H9 (cell line): ENCODE measurements at regions not wholly inside any gene's neighbourhood (a gene's known extent, or its start where the extent isn't known, plus 50 kb on each side); places are given as distances from the start of the nearest gene placed in this dataset.

Experiments used
- DNase-seq: peaks from one replicate; pipeline ENCODE4 v3.0.0-alpha.2; 2017
- H2AFZ ChIP-seq: one replicate; pipeline ENCODE4 v1.6.1; 2013; ENCODE audit warnings: mild to moderate bottlenecking, low read length, control low read depth, moderate library complexity
- H2AK5ac ChIP-seq: 2 replicates; pipeline ENCODE4 v1.6.1; 2013; ENCODE audit warnings: low read length, control low read depth, mixed read lengths; ENCODE audit not compliant: insufficient read length
- H2BK120ac ChIP-seq: one replicate; pipeline ENCODE4 v1.6.1; 2013; ENCODE audit warnings: low read depth, mild to moderate bottlenecking, low read length, control low read depth, inconsistent platforms; ENCODE audit not compliant: poor library complexity, severe bottlenecking
- H2BK12ac ChIP-seq: 2 replicates; pipeline ENCODE4 v1.6.1; 2013; ENCODE audit warnings: low read length, control low read depth, mixed read lengths, low read depth; ENCODE audit not compliant: insufficient read length
- H2BK15ac ChIP-seq: 2 replicates; pipeline ENCODE4 v1.6.1; 2013; ENCODE audit warnings: low read depth, low read length, control low read depth
- H2BK20ac ChIP-seq: one replicate; pipeline ENCODE4 v1.6.1; 2013; ENCODE audit warnings: low read depth, mild to moderate bottlenecking, low read length, control low read depth, inconsistent platforms; ENCODE audit not compliant: poor library complexity, severe bottlenecking
- H2BK5ac ChIP-seq: 2 replicates; pipeline ENCODE4 v1.6.1; 2013; ENCODE audit warnings: low read length, control low read depth, mixed read lengths; ENCODE audit not compliant: insufficient read length
- H3K14ac ChIP-seq: 2 replicates; pipeline ENCODE4 v1.6.1; 2013; ENCODE audit warnings: low read length, control low read depth; ENCODE audit not compliant: insufficient read depth
- H3K18ac ChIP-seq: 2 replicates; pipeline ENCODE4 v1.6.1; 2013; ENCODE audit warnings: low read depth, mild to moderate bottlenecking, mixed read lengths, low read length, control low read depth; ENCODE audit not compliant: insufficient read length
- H3K23ac ChIP-seq: 2 replicates; pipeline ENCODE4 v1.6.1; 2013; ENCODE audit warnings: low read length, control low read depth, mixed read lengths, low read depth; ENCODE audit not compliant: insufficient read length
- H3K23me2 ChIP-seq: 2 replicates; pipeline ENCODE4 v1.6.1; 2013; ENCODE audit warnings: low read depth, mild to moderate bottlenecking, mixed read lengths, low read length, control low read depth; ENCODE audit not compliant: insufficient read length, poor library complexity, severe bottlenecking
- H3K27ac ChIP-seq: 2 replicates; pipeline ENCODE4 v1.5.1; 2013; ENCODE audit warnings: low read length, control low read depth, mixed read lengths, low read depth; ENCODE audit not compliant: insufficient read length
- H3K27me3 ChIP-seq: 2 replicates; pipeline ENCODE4 v1.6.1; 2013; ENCODE audit warnings: low read length, control low read depth, inconsistent platforms; ENCODE audit not compliant: insufficient read depth
- H3K4ac ChIP-seq: 2 replicates; pipeline ENCODE4 v1.6.1; 2013; ENCODE audit warnings: low read depth, mild to moderate bottlenecking, control low read depth, inconsistent platforms, low read length, moderate library complexity
- H3K4me1 ChIP-seq: 2 replicates; pipeline ENCODE4 v1.6.1; 2013; ENCODE audit warnings: low read length, control low read depth, inconsistent platforms; ENCODE audit not compliant: insufficient read depth
- H3K4me2 ChIP-seq: 2 replicates; pipeline ENCODE4 v1.6.1; 2013; ENCODE audit warnings: low read length, control low read depth, mixed read lengths; ENCODE audit not compliant: insufficient read length, insufficient read depth
- H3K56ac ChIP-seq: 2 replicates; pipeline ENCODE4 v1.6.1; 2013; ENCODE audit warnings: low read depth, mild to moderate bottlenecking, mixed read lengths, low read length, control low read depth; ENCODE audit not compliant: insufficient read length
- H3K79me1 ChIP-seq: 2 replicates; pipeline ENCODE4 v1.6.1; 2013; ENCODE audit warnings: low read depth, mild to moderate bottlenecking, moderate library complexity, low read length, control low read depth, inconsistent platforms; ENCODE audit not compliant: insufficient read depth, poor library complexity, severe bottlenecking
- H3K79me2 ChIP-seq: 2 replicates; pipeline ENCODE4 v1.6.1; 2013; ENCODE audit warnings: low read length, control low read depth, inconsistent platforms; ENCODE audit not compliant: insufficient read depth
- H3K9ac ChIP-seq: 2 replicates; pipeline ENCODE4 v1.6.1; 2013; ENCODE audit warnings: low read length, control low read depth, mixed read lengths; ENCODE audit not compliant: insufficient read length; ENCODE audit errors: extremely low read depth
- H3K9me3 ChIP-seq: one replicate; pipeline ENCODE4 v1.6.1; 2013; ENCODE audit warnings: low read depth, low read length, inconsistent platforms; ENCODE audit not compliant: control insufficient read depth
- H3T11ph ChIP-seq: one replicate; pipeline ENCODE4 v1.6.1; 2013; ENCODE audit warnings: mild to moderate bottlenecking, low read length, control low read depth, inconsistent platforms
- H4K20me1 ChIP-seq: one replicate; pipeline ENCODE4 v1.6.1; 2013; ENCODE audit not compliant: control insufficient read depth, insufficient read length, insufficient read depth
- H4K5ac ChIP-seq: 2 replicates; pipeline ENCODE4 v1.6.1; 2013; ENCODE audit warnings: low read depth, mild to moderate bottlenecking, mixed read lengths, low read length, control low read depth; ENCODE audit not compliant: insufficient read length
- H4K8ac ChIP-seq: replicated peaks from 2 replicates; pipeline ENCODE4 v1.6.1; 2013; ENCODE audit warnings: low read length, control low read depth, mixed read lengths, low read depth; ENCODE audit not compliant: insufficient read length
- H4K91ac ChIP-seq: 2 replicates; pipeline ENCODE4 v1.6.1; 2013; ENCODE audit warnings: low read depth, mild to moderate bottlenecking, moderate library complexity, mixed read lengths, low read length, control low read depth; ENCODE audit not compliant: insufficient read length
- H3K27ac Mint-ChIP-seq, 3 experiments: 2 replicates in 2 of 3; 3 replicates in 1 of 3; pipeline ENCODE4 v1.8.0; 2020 to 2021; ENCODE audit warnings: mixed read lengths in 3 of 3, mild to moderate bottlenecking in 1 of 3, moderate library complexity in 1 of 3
- H3K27me3 Mint-ChIP-seq: 2 replicates; pipeline ENCODE4 v1.8.0; 2021; ENCODE audit warnings: low read depth, mild to moderate bottlenecking, moderate library complexity, mixed read lengths
- H3K36me3 Mint-ChIP-seq, 3 experiments: 2 replicates in 2 of 3; 3 replicates in 1 of 3; pipeline ENCODE4 v1.8.0; 2020 to 2021; ENCODE audit warnings: low read depth in 3 of 3, mixed read lengths in 3 of 3; ENCODE audit not compliant: insufficient read depth in 1 of 3
- H3K4me1 Mint-ChIP-seq, 2 experiments: 2 replicates each; pipeline ENCODE4 v1.8.0; 2020; ENCODE audit warnings: mixed read lengths in 2 of 2
- H3K4me3 Mint-ChIP-seq, 2 experiments: 2 replicates in 1 of 2; 3 replicates in 1 of 2; pipeline ENCODE4 v1.8.0; 2020 to 2021; ENCODE audit warnings: mild to moderate bottlenecking in 2 of 2, mixed read lengths in 2 of 2, moderate library complexity in 1 of 2
- H3K9me3 Mint-ChIP-seq, 2 experiments: 2 replicates in 1 of 2; 3 replicates in 1 of 2; pipeline ENCODE4 v1.8.0; 2020; ENCODE audit warnings: mild to moderate bottlenecking in 2 of 2, mixed read lengths in 2 of 2, moderate library complexity in 1 of 2
- WGBS: extraction: QIAGEN DNeasy Blood & Tissue Kit; methylation state at CpG from one replicate; pipeline ENCODE4 v1.1.7; 2013; ENCODE audit warnings: missing lambda C conversion rate, low lambda C conversion rate, mixed read lengths; ENCODE audit not compliant: insufficient read length; ENCODE audit errors: extremely low coverage; 5-methylcytosine and 5-hydroxymethylcytosine counted together
- TF ChIP-seq, protein P1 (sequence below): fragments of 200-600 bp; sonication (generic); conservative IDR thresholded peaks from 3 replicates; pipeline ENCODE4 v1.8.0; 2021; ENCODE audit warnings: antibody characterized with exemption, mild to moderate bottlenecking

DNA sequence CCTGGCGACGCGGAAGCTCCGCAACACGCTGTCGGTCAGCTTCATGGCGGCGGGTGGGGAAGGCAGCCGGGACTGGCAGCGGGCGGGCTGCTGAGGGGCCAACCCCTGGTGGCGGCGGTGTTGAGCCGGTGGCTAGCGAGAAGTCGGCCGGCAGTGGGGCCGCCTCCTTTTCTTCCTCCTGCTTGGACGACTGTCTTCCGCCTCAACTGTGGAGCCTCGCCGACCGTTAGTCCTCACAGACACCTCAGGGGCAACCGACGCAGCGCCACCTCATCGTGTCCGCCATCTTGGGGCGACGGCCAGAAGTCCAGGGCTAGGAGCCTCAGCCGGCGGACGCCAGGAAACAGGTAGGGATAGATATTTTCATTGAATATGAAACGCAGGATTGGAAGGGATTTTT, 875.1 kb downstream of the NSUN3 start:
- WGBS: no CpG with 5 or more reads among the region's 34 CpGs
- Mint-ChIP-seq H3K9me3 (peaks cover 23 to 24% of the 10 kb centered on the region in 2 experiments), H3K36me3 (peaks cover 0 to 19% (median 3%) of the 10 kb centered on the region in 3 experiments; a peak in 3 of 7 replicates), H3K4me1 (no peaks in the 10 kb centered on the region), H3K27me3 (no peaks in the 10 kb centered on the region), H3K4me3 (no peak overlapping the region), H3K27ac (no peak overlapping the region)
- H3K4me2 ChIP-seq: no peak overlapping the region
- DNase-seq: no peak
- no peak overlapping the region for H2BK15ac ChIP-seq
- H4K8ac ChIP-seq: no peak overlapping the region
- no peak overlapping the region for H3K27ac ChIP-seq
- no peaks in the 10 kb centered on the region for H3K9me3 ChIP-seq
- no peaks in the 10 kb centered on the region for H3K27me3 ChIP-seq
- H4K5ac ChIP-seq: no peak overlapping the region
- TF ChIP-seq, protein P1, sequence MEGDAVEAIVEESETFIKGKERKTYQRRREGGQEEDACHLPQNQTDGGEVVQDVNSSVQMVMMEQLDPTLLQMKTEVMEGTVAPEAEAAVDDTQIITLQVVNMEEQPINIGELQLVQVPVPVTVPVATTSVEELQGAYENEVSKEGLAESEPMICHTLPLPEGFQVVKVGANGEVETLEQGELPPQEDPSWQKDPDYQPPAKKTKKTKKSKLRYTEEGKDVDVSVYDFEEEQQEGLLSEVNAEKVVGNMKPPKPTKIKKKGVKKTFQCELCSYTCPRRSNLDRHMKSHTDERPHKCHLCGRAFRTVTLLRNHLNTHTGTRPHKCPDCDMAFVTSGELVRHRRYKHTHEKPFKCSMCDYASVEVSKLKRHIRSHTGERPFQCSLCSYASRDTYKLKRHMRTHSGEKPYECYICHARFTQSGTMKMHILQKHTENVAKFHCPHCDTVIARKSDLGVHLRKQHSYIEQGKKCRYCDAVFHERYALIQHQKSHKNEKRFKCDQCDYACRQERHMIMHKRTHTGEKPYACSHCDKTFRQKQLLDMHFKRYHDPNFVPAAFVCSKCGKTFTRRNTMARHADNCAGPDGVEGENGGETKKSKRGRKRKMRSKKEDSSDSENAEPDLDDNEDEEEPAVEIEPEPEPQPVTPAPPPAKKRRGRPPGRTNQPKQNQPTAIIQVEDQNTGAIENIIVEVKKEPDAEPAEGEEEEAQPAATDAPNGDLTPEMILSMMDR: no peak
- no peak overlapping the region for H3K23ac ChIP-seq
- no peak overlapping the region for H2BK20ac ChIP-seq
- no peak overlapping the region for H3K14ac ChIP-seq
- no peak overlapping the region for H4K91ac ChIP-seq
- no peak overlapping the region for H2AFZ ChIP-seq
- H2BK5ac ChIP-seq: no peak overlapping the region
- no peak overlapping the region for H3K18ac ChIP-seq
- no peak overlapping the region for H3T11ph ChIP-seq
- no peaks in the 10 kb centered on the region for H3K4me1 ChIP-seq
- no peak overlapping the region for H3K4ac ChIP-seq
- H4K20me1 ChIP-seq: no peaks in the 10 kb centered on the region
- H2AK5ac ChIP-seq: no peak overlapping the region
- H2BK120ac ChIP-seq: no peak overlapping the region
- no peak overlapping the region for H2BK12ac ChIP-seq
- no peak overlapping the region for H3K56ac ChIP-seq
- no peaks in the 10 kb centered on the region for H3K79me2 ChIP-seq
- H3K9ac ChIP-seq: no peak overlapping the region
- H3K79me1 ChIP-seq: no peaks in the 10 kb centered on the region
- H3K23me2 ChIP-seq: no peaks in the 10 kb centered on the region
